ENCODE measurements at regions not wholly inside any gene's neighbourhood (a gene's known extent, or its start where the extent isn't known, plus 50 kb on each side); places are given as distances from the start of the nearest gene placed in this dataset.

- CTCF ChIA-PET: interaction anchor here (1.0 kb wide), 1 partner anchor 21 kb away, joined by 3 read pairs; no protein-coding TSS in a partner anchor
- no peak for DNase-seq (ENCODE audit: extremely low spot score)
- POLR2A ChIA-PET: no interaction called here
- TF ChIP-seq CTCF (IDR thresholded peaks at IDR 0.05; ENCODE audit: control extremely low read depth, extremely low read depth, low read depth, missing control alignments): no peak
Observed at GRCh38 chr2:137809837-137810236, 154.4 kb upstream of the HNMT start.

- CTCF ChIA-PET: interaction anchor here (0.7 kb wide), 1 partner anchor 26 kb away, joined by 3 read pairs; no protein-coding TSS in a partner anchor
- no peak for DNase-seq (ENCODE audit: extremely low spot score)
- POLR2A ChIA-PET: no interaction called here
- no peak for TF ChIP-seq CTCF (IDR thresholded peaks at IDR 0.05; ENCODE audit: control extremely low read depth, extremely low read depth, low read depth, missing control alignments)
Observed at GRCh38 chr2:137812517-137812916, 151.8 kb upstream of the HNMT start.

GRCh38 chr2:137813176-137813575 lies 151.1 kb upstream of the HNMT start:
- ChIA-PET CTCF (no interaction called here), POLR2A (no interaction called here)
- no peak for TF ChIP-seq CTCF (IDR thresholded peaks at IDR 0.05; ENCODE audit: control extremely low read depth, extremely low read depth, low read depth, missing control alignments)
- no peak for DNase-seq (ENCODE audit: extremely low spot score)

- no peak for DNase-seq (ENCODE audit: extremely low spot score)
- TF ChIP-seq CTCF (IDR thresholded peaks at IDR 0.05; ENCODE audit: control extremely low read depth, extremely low read depth, low read depth, missing control alignments): no peak
- ChIA-PET POLR2A (no interaction called here), CTCF (interaction anchor here (1.1 to 2.3 kb wide), 3 partner anchors 10 to 18 kb away, joined by 3 to 5 read pairs (median 4); no protein-coding TSS in a partner anchor)
Observed at GRCh38 chr2:137817058-137817457, 147.2 kb upstream of the HNMT start.

- ChIA-PET CTCF (no interaction called here), POLR2A (no interaction called here)
- no peak for DNase-seq (ENCODE audit: extremely low spot score)
- no peak for TF ChIP-seq CTCF (IDR thresholded peaks at IDR 0.05; ENCODE audit: control extremely low read depth, extremely low read depth, low read depth, missing control alignments)
Observed at GRCh38 chr2:137823196-137823595, 141.1 kb upstream of the HNMT start.

GRCh38 chr2:137824501-137824900 lies 139.8 kb upstream of the HNMT start:
- no peak for DNase-seq (ENCODE audit: extremely low spot score)
- no peak for TF ChIP-seq CTCF (IDR thresholded peaks at IDR 0.05; ENCODE audit: control extremely low read depth, extremely low read depth, low read depth, missing control alignments)
- ChIA-PET CTCF (interaction anchor here (0.9 to 1.2 kb wide), 2 partner anchors 10 to 14 kb away, joined by 4 to 5 read pairs; no protein-coding TSS in a partner anchor), POLR2A (no interaction called here)
